ENCODE measurements at regions not wholly inside any gene's neighbourhood (a gene's known extent, or its start where the extent isn't known, plus 50 kb on each side); places are given as distances from the start of the nearest gene placed in this dataset.
"Not testable (repeated sequence)": the region's sequence is repeated elsewhere in the genome, so short reads cannot be mapped to it uniquely, and the experiment has no call there.

DNA sequence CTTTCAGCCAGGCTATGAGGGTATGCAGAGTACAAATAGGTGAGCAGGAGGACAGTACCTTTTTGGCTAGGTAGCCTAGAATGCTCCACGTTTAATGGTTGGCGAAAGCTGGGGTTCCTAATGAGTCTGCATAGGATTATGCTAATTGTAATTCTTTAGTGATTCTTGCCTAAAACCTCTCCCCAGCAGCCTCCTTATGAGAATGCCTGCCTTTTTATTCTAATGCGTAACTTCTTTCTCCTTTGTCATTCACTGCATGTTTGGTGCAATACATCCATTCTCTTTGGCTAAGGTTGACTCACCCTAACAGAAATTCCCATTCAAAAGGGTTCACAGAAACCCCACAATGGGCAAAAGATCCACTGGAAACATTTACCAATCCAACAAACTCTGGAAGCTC lies 752.2 kb downstream of the FSCB start:
- Mint-ChIP-seq H3K4me3 (no peak overlapping the region), H3K36me3 (ENCODE audit: low read depth) (no peaks in the 10 kb centered on the region), H3K27ac (no peak overlapping the region), H3K27me3 (no peaks in the 10 kb centered on the region), H3K9me3 (peaks cover 17% of the 10 kb centered on the region), H3K4me1 (no peaks in the 10 kb centered on the region)
- intact Hi-C loops (cut with micrococcal nuclease), result no loop called here
- no peak for DNase-seq

DNA sequence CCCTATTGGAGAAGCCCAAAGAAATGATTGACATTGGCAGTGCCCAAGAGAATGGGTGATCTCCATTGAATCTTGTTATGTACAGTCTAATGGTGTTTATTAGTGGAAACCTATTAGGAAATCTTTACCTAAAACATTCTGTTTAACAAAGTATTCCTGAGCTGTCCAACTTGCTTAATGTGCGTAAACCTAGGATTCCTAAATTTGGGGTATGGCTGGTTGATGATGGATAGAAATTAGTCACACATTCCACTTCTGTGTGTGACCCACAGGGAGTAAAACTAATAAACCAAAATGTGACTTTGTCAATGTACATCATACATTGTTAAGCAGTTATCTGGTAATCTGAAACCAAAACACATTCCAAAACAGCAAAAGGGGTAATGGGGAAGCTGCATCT lies 761.3 kb downstream of the FSCB start:
- Mint-ChIP-seq H3K4me3 (no peak overlapping the region), H3K36me3 (ENCODE audit: low read depth) (no peaks in the 10 kb centered on the region), H3K27ac (no peak overlapping the region), H3K9me3 (peaks cover 11% of the 10 kb centered on the region), H3K27me3 (no peaks in the 10 kb centered on the region), H3K4me1 (no peaks in the 10 kb centered on the region)
- no peak for DNase-seq
- intact Hi-C loops (cut with micrococcal nuclease), result no loop called here

DNA sequence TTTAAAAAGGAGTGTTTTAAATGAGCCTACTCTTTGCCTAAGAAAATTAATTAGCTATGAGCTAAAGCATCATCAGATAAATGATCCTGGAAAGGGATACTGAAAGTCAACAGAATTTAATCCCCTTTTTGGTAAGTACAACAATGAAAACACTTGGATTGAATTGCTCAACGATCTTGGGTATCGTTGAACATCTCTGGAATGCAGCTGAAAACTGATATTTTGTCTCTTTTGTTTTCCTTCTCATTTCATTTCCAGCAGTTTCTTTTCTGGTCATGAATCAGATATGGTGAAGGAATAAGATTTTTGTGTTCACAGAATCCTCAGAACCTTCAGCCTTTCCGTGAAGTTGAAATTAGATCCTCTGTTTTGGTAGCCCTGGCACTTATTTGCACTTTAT lies 771.2 kb downstream of the FSCB start:
- no peak for DNase-seq
- Mint-ChIP-seq H3K27me3 (no peaks in the 10 kb centered on the region), H3K4me1 (no peaks in the 10 kb centered on the region), H3K9me3 (no peaks in the 10 kb centered on the region), H3K27ac (no peak overlapping the region), H3K4me3 (no peak overlapping the region), H3K36me3 (ENCODE audit: low read depth) (no peaks in the 10 kb centered on the region)
- intact Hi-C loops (cut with micrococcal nuclease), result no loop called here

DNA sequence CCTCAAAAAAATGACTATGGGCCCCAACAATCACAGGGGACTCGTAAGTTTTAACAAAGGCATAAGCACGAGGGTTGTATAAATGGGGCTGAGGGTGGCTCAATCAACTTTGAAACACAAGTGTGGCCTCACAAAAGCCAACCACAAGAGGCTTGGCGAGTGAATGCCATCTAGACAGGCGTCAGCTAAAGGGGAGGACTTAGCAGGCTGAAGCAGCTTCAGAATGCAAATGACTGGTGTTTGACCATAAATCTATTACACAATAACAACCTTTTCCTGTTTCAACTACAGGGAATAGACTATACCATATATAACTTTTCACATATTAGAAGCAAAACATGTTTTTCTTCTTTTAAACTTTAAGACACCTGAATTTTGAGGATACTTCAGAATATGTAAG lies 777.9 kb downstream of the FSCB start:
- Mint-ChIP-seq H3K4me3 (no peak overlapping the region), H3K36me3 (ENCODE audit: low read depth) (no peaks in the 10 kb centered on the region), H3K4me1 (no peaks in the 10 kb centered on the region), H3K27ac (no peak overlapping the region), H3K9me3 (no peaks in the 10 kb centered on the region), H3K27me3 (no peaks in the 10 kb centered on the region)
- no peak for DNase-seq
- intact Hi-C loops (cut with micrococcal nuclease), result no loop called here

DNA sequence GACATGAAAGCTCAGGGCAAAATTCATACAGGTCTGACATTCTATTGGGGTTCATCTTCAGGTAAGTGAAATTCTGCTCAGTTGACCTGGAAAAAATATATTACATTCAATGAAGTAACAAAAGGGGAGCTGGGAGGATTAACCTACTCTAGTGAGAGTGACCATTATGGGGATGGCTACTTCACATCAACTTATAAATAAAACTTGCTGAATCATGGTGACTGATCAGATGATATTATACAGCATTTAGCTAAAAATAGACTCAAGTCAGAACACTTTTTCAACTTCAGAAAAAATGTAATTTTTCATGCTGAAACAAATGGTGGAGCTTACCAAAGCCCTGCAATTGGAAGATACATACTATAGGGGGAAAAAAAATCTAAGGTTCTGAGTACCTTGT lies 800.2 kb downstream of the FSCB start:
- Mint-ChIP-seq H3K9me3 (peaks cover 6% of the 10 kb centered on the region), H3K4me3 (no peak overlapping the region), H3K27me3 (no peaks in the 10 kb centered on the region), H3K27ac (no peak overlapping the region), H3K4me1 (no peaks in the 10 kb centered on the region), H3K36me3 (ENCODE audit: low read depth) (no peaks in the 10 kb centered on the region)
- DNase-seq, result no peak
- intact Hi-C loops (cut with micrococcal nuclease), result no loop called here

DNA sequence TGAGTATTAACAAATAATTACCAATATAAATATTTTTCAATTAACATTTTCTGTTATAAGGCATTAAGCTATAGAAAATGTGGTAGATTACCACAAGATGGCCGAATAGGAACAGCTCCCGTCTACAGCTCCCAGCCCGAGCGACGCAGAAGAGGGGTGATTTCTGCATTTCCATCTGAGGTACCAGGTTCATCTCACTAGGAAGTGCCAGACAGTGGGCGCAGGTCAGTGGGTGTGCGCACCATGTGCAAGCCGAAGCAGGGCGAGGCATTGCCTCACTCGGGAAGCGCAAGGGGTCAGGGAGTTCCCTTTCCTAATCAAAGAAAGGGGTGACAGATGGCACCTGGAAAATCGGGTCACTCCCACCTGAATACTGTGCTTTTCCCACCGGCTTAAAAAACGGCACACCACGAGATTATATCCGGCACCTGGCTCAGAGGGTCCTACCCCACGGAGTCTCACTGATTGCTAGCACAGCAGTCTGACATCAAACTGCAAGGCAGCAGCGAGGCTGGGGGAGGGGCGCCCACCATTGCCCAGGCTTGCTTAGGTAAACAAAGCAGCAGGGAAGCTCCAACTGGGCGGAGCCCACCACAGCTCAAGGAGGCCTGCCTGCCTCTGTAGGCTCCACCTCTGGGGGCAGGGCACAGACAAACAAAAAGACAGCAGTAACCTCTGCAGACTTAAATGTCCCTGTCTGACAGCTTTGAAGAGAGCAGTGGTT lies 808.4 kb downstream of the FSCB start:
- H3K36me3 Mint-ChIP-seq (ENCODE audit: low read depth); intact Hi-C loops (cut with micrococcal nuclease); DNase-seq; H3K4me1 Mint-ChIP-seq; H3K4me3 Mint-ChIP-seq; H3K27me3 Mint-ChIP-seq; H3K27ac Mint-ChIP-seq: not testable (repeated sequence)
- H3K9me3 Mint-ChIP-seq, result peaks cover 13% of the 10 kb centered on the region

DNA sequence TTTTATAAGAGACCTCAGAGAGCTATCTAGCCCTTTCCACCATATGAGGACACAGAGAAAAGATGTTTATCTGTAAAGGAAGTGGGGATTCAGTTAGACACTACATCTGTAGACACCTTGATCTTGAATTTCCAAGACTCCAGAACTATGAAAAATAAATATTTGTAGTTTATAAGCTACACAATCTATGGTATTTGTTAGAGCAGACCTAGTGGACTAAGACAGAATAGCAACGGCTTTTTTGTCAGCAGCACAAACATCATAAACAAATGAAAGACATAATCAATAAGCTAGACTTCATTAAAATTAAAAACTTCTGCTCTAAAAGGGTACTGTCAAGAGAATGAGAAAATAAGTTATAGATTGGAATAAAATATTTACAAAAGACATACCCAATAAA lies 810.1 kb downstream of the FSCB start:
- H3K36me3 Mint-ChIP-seq (ENCODE audit: low read depth), result no peaks in the 10 kb centered on the region
- DNase-seq, result no peak
- no peak overlapping the region for H3K4me3 Mint-ChIP-seq
- H3K27ac Mint-ChIP-seq, result no peak overlapping the region
- peaks cover 13% of the 10 kb centered on the region for H3K9me3 Mint-ChIP-seq
- H3K4me1 Mint-ChIP-seq, result no peaks in the 10 kb centered on the region
- H3K27me3 Mint-ChIP-seq, result no peaks in the 10 kb centered on the region
- intact Hi-C loops (cut with micrococcal nuclease), result no loop called here

DNA sequence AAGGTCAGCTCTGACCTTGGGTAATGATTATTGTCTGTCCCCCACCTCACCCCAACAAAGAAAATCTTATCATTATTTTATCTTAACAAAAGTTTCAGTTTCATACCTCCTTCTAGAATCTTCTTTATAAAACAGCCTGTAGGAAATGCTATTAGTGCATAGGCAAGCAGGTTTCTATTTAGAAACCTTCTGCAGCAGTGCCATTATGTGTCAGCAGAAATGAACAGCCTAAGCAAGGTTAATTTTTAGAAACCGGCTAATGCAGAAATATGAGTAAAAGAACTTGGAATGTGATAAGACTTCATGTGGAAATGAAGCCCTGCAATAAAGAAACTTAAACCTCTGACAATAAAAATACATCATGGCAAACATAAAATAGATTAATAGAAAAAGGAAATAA lies 814.4 kb downstream of the FSCB start:
- DNase-seq, result no peak
- Mint-ChIP-seq H3K27me3 (no peaks in the 10 kb centered on the region), H3K36me3 (ENCODE audit: low read depth) (no peaks in the 10 kb centered on the region), H3K4me1 (no peaks in the 10 kb centered on the region), H3K4me3 (no peak overlapping the region), H3K9me3 (peaks cover 6% of the 10 kb centered on the region), H3K27ac (no peak overlapping the region)
- intact Hi-C loops (cut with micrococcal nuclease), result no loop called here

DNA sequence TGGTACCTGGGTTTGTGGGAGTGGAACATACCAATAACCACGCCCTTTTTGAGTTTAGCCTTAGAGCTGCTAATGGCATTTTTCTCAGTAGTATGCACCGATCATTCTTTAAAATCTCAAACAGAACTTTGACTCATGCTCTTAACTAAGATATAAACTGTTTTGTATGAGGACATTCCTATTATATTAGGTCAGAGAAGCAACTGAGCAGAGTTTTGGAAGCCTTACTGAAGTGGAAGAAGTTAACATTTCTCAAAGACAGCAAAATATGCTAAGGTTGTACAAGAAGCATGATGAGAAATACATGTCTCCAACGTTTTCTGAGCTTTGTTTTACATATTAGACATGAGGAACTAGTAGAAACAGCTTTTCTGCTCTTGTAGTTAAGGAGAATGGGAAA lies 819.2 kb downstream of the FSCB start:
- no peak overlapping the region for H3K27ac Mint-ChIP-seq
- no peaks in the 10 kb centered on the region for H3K36me3 Mint-ChIP-seq (ENCODE audit: low read depth)
- H3K4me3 Mint-ChIP-seq, result no peak overlapping the region
- H3K4me1 Mint-ChIP-seq, result no peaks in the 10 kb centered on the region
- no peak for DNase-seq
- H3K27me3 Mint-ChIP-seq, result no peaks in the 10 kb centered on the region
- no peaks in the 10 kb centered on the region for H3K9me3 Mint-ChIP-seq
- intact Hi-C loops (cut with micrococcal nuclease), result no loop called here

DNA sequence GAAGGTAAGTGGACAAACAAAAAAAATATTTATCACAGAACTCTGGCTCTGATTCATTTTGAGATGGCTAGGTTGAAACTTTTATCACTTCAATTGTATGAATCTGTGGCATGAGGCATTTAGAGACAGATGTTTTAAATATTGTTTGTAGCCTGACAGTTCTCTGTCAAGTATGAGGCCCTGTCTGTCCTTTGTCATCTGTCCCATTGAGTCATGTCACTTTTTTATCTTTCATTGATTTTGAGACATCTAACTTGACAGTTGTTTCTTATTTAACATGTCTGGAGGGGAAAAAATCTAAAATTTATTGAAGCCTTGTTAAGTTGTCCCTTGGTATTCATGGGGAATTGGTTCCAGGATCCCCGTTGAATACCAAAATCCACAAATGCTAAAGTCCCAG lies 829.5 kb downstream of the FSCB start:
- no peak overlapping the region for H3K27ac Mint-ChIP-seq
- H3K9me3 Mint-ChIP-seq, result peaks cover 10% of the 10 kb centered on the region
- intact Hi-C loops (cut with micrococcal nuclease), result no loop called here
- DNase-seq, result no peak
- no peaks in the 10 kb centered on the region for H3K27me3 Mint-ChIP-seq
- no peaks in the 10 kb centered on the region for H3K4me1 Mint-ChIP-seq
- H3K36me3 Mint-ChIP-seq (ENCODE audit: low read depth), result no peaks in the 10 kb centered on the region
- H3K4me3 Mint-ChIP-seq, result no peak overlapping the region

DNA sequence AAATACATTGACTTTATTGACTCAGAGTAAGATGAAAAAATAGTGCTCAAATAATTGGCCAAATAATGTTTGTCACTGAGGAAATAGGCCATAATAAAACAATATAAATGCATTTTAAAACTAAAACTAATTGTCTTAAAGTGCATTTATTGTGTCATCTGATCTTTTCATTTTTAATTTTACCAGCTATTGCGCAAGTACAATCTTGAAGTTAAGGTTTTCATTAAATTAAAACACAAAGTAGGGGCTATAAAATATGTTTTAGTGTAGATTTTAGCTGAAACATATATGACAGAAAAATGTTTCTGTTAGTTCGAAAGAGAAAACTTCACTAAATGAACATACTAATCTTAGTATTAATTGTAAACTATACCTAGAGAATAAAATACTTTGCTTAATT lies 832.8 kb downstream of the FSCB start:
- Mint-ChIP-seq H3K27me3 (no peaks in the 10 kb centered on the region), H3K4me1 (no peaks in the 10 kb centered on the region), H3K9me3 (peaks cover 10% of the 10 kb centered on the region), H3K36me3 (ENCODE audit: low read depth) (no peaks in the 10 kb centered on the region), H3K4me3 (no peak overlapping the region), H3K27ac (no peak overlapping the region)
- intact Hi-C loops (cut with micrococcal nuclease), result no loop called here
- DNase-seq, result no peak

DNA sequence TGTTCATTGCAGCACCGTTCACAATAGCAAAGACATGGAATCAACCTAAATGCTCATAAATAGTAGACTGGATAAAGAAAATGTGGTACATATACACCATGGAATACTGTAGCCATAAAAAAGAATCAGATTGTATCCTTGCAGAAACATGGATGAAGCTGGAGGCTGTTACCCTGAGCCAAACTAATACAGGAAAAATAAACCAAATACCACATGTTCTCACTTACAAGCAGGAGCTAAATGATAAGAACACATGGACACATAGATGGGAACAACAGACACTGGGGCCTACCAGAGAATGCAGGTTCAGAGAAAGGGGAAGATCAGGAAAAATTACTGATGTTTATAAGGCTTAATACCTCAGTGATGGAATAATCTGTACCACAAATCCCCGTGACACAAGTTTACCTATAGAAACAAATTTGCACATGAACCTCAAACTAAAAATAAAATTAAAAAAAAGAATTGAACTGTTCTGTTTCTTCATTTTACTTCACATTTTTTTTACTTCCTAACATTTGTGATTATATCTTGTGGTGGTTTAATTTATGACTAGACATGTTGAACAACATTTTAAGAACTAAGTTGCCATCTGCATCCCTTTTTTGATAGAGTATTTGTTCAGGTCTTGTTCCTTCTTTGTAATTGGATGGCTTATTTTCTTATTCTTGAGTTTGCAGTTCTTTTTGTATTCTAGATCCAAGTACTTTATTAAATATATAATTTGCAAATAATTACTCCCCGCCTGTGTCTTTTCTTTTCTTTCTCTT lies 835.2 kb downstream of the FSCB start:
- H3K4me3 Mint-ChIP-seq, result no peak overlapping the region
- H3K36me3 Mint-ChIP-seq (ENCODE audit: low read depth), result no peaks in the 10 kb centered on the region
- intact Hi-C loops (cut with micrococcal nuclease), result no loop called here
- peaks cover 7% of the 10 kb centered on the region for H3K9me3 Mint-ChIP-seq
- no peaks in the 10 kb centered on the region for H3K4me1 Mint-ChIP-seq
- H3K27me3 Mint-ChIP-seq, result no peaks in the 10 kb centered on the region
- DNase-seq, result no peak
- H3K27ac Mint-ChIP-seq, result no peak overlapping the region

DNA sequence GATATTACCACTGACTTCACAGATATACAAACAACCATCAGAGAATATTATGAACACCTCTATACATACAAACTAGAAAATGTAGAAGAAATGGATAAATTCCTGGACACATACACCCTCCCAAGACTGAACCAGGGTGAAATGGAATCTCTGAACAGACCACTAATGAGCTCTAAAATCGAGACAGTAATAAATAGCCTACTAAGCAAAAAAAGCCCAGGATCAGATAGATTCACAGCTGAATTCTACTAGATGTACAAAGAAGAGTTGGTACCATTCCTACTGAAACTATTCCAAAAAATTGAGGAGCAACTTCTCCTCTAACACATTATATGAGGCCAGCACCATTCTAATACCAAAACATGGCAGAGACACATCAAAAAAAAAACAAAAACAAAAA lies 837.7 kb downstream of the FSCB start:
- no peaks in the 10 kb centered on the region for H3K4me1 Mint-ChIP-seq
- peaks cover 3% of the 10 kb centered on the region for H3K9me3 Mint-ChIP-seq

DNA sequence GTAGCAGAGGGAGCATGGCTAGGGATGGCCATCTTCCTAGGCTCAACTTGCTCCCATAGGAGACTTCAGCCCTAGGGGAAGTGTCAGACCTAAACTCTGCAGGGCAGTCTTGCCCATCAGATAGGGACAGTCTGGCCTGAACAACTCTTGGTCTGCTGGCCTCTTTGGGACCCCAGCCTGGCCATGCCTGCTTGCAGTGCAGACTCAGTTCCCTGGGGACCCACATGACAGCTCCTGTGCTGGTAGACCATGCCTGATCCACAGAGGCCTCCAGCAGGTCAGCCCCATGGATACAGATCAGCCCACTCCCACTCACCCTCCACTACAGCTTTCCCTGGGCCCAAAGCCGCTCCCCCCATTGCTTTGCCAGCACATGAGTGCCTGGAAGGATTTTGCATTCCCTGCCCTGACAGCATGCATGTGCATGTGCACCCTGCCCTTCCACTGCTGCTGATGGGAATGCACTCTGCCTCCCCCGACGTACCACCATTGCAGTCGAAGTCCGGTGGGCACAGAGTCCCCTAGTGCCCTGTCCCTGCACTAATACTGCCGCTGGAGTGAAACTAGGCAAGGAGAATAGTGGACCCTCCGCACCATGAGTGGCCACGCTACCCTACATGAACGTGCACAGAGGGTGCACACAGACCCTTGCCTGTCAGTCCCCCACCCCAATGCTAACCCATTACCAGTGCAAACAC lies 841.4 kb downstream of the FSCB start:
- Mint-ChIP-seq H3K4me1 (no peaks in the 10 kb centered on the region), H3K27ac (no peak overlapping the region), H3K9me3 (peaks cover 3% of the 10 kb centered on the region), H3K36me3 (ENCODE audit: low read depth) (no peaks in the 10 kb centered on the region), H3K4me3 (no peak overlapping the region), H3K27me3 (no peaks in the 10 kb centered on the region)
- no peak for DNase-seq
- intact Hi-C loops (cut with micrococcal nuclease), result no loop called here

More for the DNA sequence above, 837.7 kb downstream of the FSCB start:
- intact Hi-C loops (cut with micrococcal nuclease), result no loop called here
- Mint-ChIP-seq H3K27me3 (no peaks in the 10 kb centered on the region), H3K27ac (no peak overlapping the region), H3K4me3 (no peak overlapping the region), H3K36me3 (ENCODE audit: low read depth) (no peaks in the 10 kb centered on the region)
- DNase-seq, result no peak
